ENCODE measurements at regions not wholly inside any gene's neighbourhood (a gene's known extent, or its start where the extent isn't known, plus 50 kb on each side); places are given as distances from the start of the nearest gene placed in this dataset.
A peak's percentile ranks its signal among the peaks of the same experiment; 100 is the strongest.

GRCh38 chr12:13812168-13812567, 169.2 kb downstream of the GRIN2B start:
- H3K4me3 Mint-ChIP-seq, result no peak overlapping the region
- H3K36me3 Mint-ChIP-seq, result peaks cover 0 to 2% of the 10 kb centered on the region in 2 donors
- no peak for ATAC-seq (replicated peaks)
- H3K4me1 Mint-ChIP-seq, result no peaks in the 10 kb centered on the region
- no peak for DNase-seq
- H3K27ac Mint-ChIP-seq, result no peak overlapping the region
- peaks cover 16 to 39% of the 10 kb centered on the region in 2 donors for H3K27me3 Mint-ChIP-seq
- H3K9me3 Mint-ChIP-seq, result no peaks in the 10 kb centered on the region

- no peaks in the 10 kb centered on the region for H3K9me3 Mint-ChIP-seq
- ATAC-seq (replicated peaks) (no peak), DNase-seq (no peak)
- peaks cover 24 to 45% of the 10 kb centered on the region in 2 donors for H3K27me3 Mint-ChIP-seq
- peaks cover 0 to 2% of the 10 kb centered on the region in 2 donors for H3K36me3 Mint-ChIP-seq
- H3K27ac Mint-ChIP-seq, result no peak overlapping the region
- H3K4me1 Mint-ChIP-seq, result no peaks in the 10 kb centered on the region
- no peak overlapping the region for H3K4me3 Mint-ChIP-seq
Observed at GRCh38 chr12:13811061-13811460, 170.3 kb downstream of the GRIN2B start.

- Mint-ChIP-seq H3K27me3 (peaks cover 26 to 29% of the 10 kb centered on the region in 2 donors), H3K4me3 (no peak overlapping the region), H3K9me3 (no peaks in the 10 kb centered on the region), H3K4me1 (no peaks in the 10 kb centered on the region), H3K27ac (no peak overlapping the region), H3K36me3 (peaks cover 0 to 2% of the 10 kb centered on the region in 2 donors)
- DNase-seq, result no peak
- ATAC-seq (replicated peaks), result no peak
Observed at GRCh38 chr12:13805041-13805440, 176.4 kb downstream of the GRIN2B start.

GRCh38 chr12:13801543-13801942, 179.9 kb downstream of the GRIN2B start:
- no peak for DNase-seq
- Mint-ChIP-seq H3K4me1 (no peaks in the 10 kb centered on the region), H3K36me3 (no peaks in the 10 kb centered on the region), H3K4me3 (no peak overlapping the region), H3K27me3 (peaks cover 24 to 25% of the 10 kb centered on the region in 2 donors), H3K9me3 (no peaks in the 10 kb centered on the region), H3K27ac (no peak overlapping the region)
- no peak for ATAC-seq (replicated peaks)

GRCh38 chr12:13799574-13799973, 181.8 kb downstream of the GRIN2B start:
- H3K27me3 Mint-ChIP-seq, result peaks cover 15% of the 10 kb centered on the region in 2 donors
- no peaks in the 10 kb centered on the region for H3K4me1 Mint-ChIP-seq
- no peaks in the 10 kb centered on the region for H3K36me3 Mint-ChIP-seq
- H3K9me3 Mint-ChIP-seq, result no peaks in the 10 kb centered on the region
- H3K4me3 Mint-ChIP-seq, result no peak overlapping the region
- no peak for ATAC-seq (replicated peaks)
- H3K27ac Mint-ChIP-seq, result no peak overlapping the region
- no peak for DNase-seq

- Mint-ChIP-seq H3K4me3 (no peak overlapping the region), H3K9me3 (no peaks in the 10 kb centered on the region), H3K27me3 (peaks cover 15% of the 10 kb centered on the region in 2 donors), H3K36me3 (no peaks in the 10 kb centered on the region), H3K4me1 (no peaks in the 10 kb centered on the region), H3K27ac (no peak overlapping the region)
- DNase-seq (no peak), ATAC-seq (replicated peaks) (no peak)
Observed at GRCh38 chr12:13798162-13798561, 183.2 kb downstream of the GRIN2B start.

- peaks cover 8 to 13% of the 10 kb centered on the region in 2 donors for H3K4me1 Mint-ChIP-seq
- H3K4me3 Mint-ChIP-seq, result no peak overlapping the region
- ATAC-seq (replicated peaks), result no peak
- H3K9me3 Mint-ChIP-seq, result no peaks in the 10 kb centered on the region
- no peaks in the 10 kb centered on the region for H3K36me3 Mint-ChIP-seq
- DNase-seq, result no peak
- no peak overlapping the region for H3K27ac Mint-ChIP-seq
- H3K27me3 Mint-ChIP-seq, result peaks cover 5 to 7% of the 10 kb centered on the region in 2 donors
Observed at GRCh38 chr12:13794706-13795105, 186.7 kb downstream of the GRIN2B start.

GRCh38 chr12:13790317-13790716, 191.1 kb downstream of the GRIN2B start:
- no peak overlapping the region for H3K27ac Mint-ChIP-seq
- H3K4me3 Mint-ChIP-seq, result no peak overlapping the region
- H3K9me3 Mint-ChIP-seq, result no peaks in the 10 kb centered on the region
- DNase-seq (no peak), ATAC-seq (replicated peaks) (peak; percentile 55 to 66)
- H3K36me3 Mint-ChIP-seq, result no peaks in the 10 kb centered on the region
- peaks cover 11 to 19% of the 10 kb centered on the region in 2 donors for H3K4me1 Mint-ChIP-seq
- H3K27me3 Mint-ChIP-seq, result peaks cover 2 to 3% of the 10 kb centered on the region in 2 donors

- no peak overlapping the region for H3K4me3 Mint-ChIP-seq
- ATAC-seq (replicated peaks), result peak in 1 of 2 donors; percentile 64
- no peaks in the 10 kb centered on the region for H3K9me3 Mint-ChIP-seq
Observed at GRCh38 chr12:13788626-13789025, 192.8 kb downstream of the GRIN2B start.

GRCh38 chr12:13786646-13787045, 194.8 kb downstream of the GRIN2B start:
- no peak overlapping the region for H3K4me3 Mint-ChIP-seq
- ATAC-seq (replicated peaks) (no peak), DNase-seq (no peak)
- no peak overlapping the region for H3K27ac Mint-ChIP-seq
- H3K27me3 Mint-ChIP-seq, result peaks cover 19 to 20% of the 10 kb centered on the region in 2 donors
- H3K4me1 Mint-ChIP-seq, result peaks cover 11 to 19% of the 10 kb centered on the region in 2 donors
- no peaks in the 10 kb centered on the region for H3K9me3 Mint-ChIP-seq
- H3K36me3 Mint-ChIP-seq, result no peaks in the 10 kb centered on the region

More at GRCh38 chr12:13788626-13789025, 192.8 kb downstream of the GRIN2B start:
- peaks cover 7 to 9% of the 10 kb centered on the region in 2 donors for H3K27me3 Mint-ChIP-seq
- no peak for DNase-seq
- H3K4me1 Mint-ChIP-seq, result peaks cover 11 to 19% of the 10 kb centered on the region in 2 donors
- no peaks in the 10 kb centered on the region for H3K36me3 Mint-ChIP-seq
- no peak overlapping the region for H3K27ac Mint-ChIP-seq

- H3K4me3 Mint-ChIP-seq, result no peak overlapping the region
Observed at GRCh38 chr12:13784504-13784903, 196.9 kb downstream of the GRIN2B start.

GRCh38 chr12:13780453-13780852, 200.9 kb downstream of the GRIN2B start:
- no peak overlapping the region for H3K27ac Mint-ChIP-seq
- ATAC-seq (replicated peaks) (no peak), DNase-seq (no peak)
- no peaks in the 10 kb centered on the region for H3K36me3 Mint-ChIP-seq
- no peaks in the 10 kb centered on the region for H3K9me3 Mint-ChIP-seq
- peaks cover 29 to 41% of the 10 kb centered on the region in 2 donors for H3K27me3 Mint-ChIP-seq
- H3K4me1 Mint-ChIP-seq, result no peaks in the 10 kb centered on the region
- H3K4me3 Mint-ChIP-seq, result no peak overlapping the region

More at GRCh38 chr12:13784504-13784903, 196.9 kb downstream of the GRIN2B start:
- no peak for ATAC-seq (replicated peaks)
- H3K9me3 Mint-ChIP-seq, result no peaks in the 10 kb centered on the region
- H3K4me1 Mint-ChIP-seq, result peaks cover 3 to 5% of the 10 kb centered on the region in 2 donors
- no peak overlapping the region for H3K27ac Mint-ChIP-seq
- no peak for DNase-seq
- H3K36me3 Mint-ChIP-seq, result no peaks in the 10 kb centered on the region
- H3K27me3 Mint-ChIP-seq, result peaks cover 19 to 20% of the 10 kb centered on the region in 2 donors

- no peaks in the 10 kb centered on the region for H3K9me3 Mint-ChIP-seq
- no peak overlapping the region for H3K27ac Mint-ChIP-seq
- no peaks in the 10 kb centered on the region for H3K4me1 Mint-ChIP-seq
- no peak for ATAC-seq (replicated peaks)
- peaks cover 11 to 23% of the 10 kb centered on the region in 2 donors for H3K27me3 Mint-ChIP-seq
- no peak overlapping the region for H3K4me3 Mint-ChIP-seq
- no peak for DNase-seq
- H3K36me3 Mint-ChIP-seq, result no peaks in the 10 kb centered on the region
Observed at GRCh38 chr12:13777374-13777773, 204.0 kb downstream of the GRIN2B start.

- no peak overlapping the region for H3K4me3 Mint-ChIP-seq
- no peaks in the 10 kb centered on the region for H3K4me1 Mint-ChIP-seq
- DNase-seq, result no peak
- H3K27me3 Mint-ChIP-seq, result peaks cover 18 to 21% of the 10 kb centered on the region in 2 donors
- H3K9me3 Mint-ChIP-seq, result no peaks in the 10 kb centered on the region
- no peaks in the 10 kb centered on the region for H3K36me3 Mint-ChIP-seq
- no peak overlapping the region for H3K27ac Mint-ChIP-seq
- ATAC-seq (replicated peaks), result no peak
Observed at GRCh38 chr12:13772264-13772663, 209.1 kb downstream of the GRIN2B start.

- no peak overlapping the region for H3K27ac Mint-ChIP-seq
- ATAC-seq (replicated peaks), result no peak
- no peak for DNase-seq
- H3K27me3 Mint-ChIP-seq, result peaks cover 5 to 9% of the 10 kb centered on the region in 2 donors
- no peaks in the 10 kb centered on the region for H3K9me3 Mint-ChIP-seq
- H3K4me1 Mint-ChIP-seq, result no peaks in the 10 kb centered on the region
- H3K36me3 Mint-ChIP-seq, result no peaks in the 10 kb centered on the region
- no peak overlapping the region for H3K4me3 Mint-ChIP-seq
Observed at GRCh38 chr12:13770576-13770975, 210.8 kb downstream of the GRIN2B start.

- Mint-ChIP-seq H3K27me3 (peaks cover 5 to 13% of the 10 kb centered on the region in 2 donors), H3K36me3 (no peaks in the 10 kb centered on the region), H3K4me3 (no peak overlapping the region), H3K4me1 (no peaks in the 10 kb centered on the region), H3K9me3 (no peaks in the 10 kb centered on the region), H3K27ac (no peak overlapping the region)
- no peak for ATAC-seq (replicated peaks)
- no peak for DNase-seq
Observed at GRCh38 chr12:13769966-13770365, 211.4 kb downstream of the GRIN2B start.
